ENCODE measurements at regions not wholly inside any gene's neighbourhood (a gene's known extent, or its start where the extent isn't known, plus 50 kb on each side); places are given as distances from the start of the nearest gene placed in this dataset.

- POLR2A ChIA-PET (ENCODE audit: low non-redundant PET), result no interaction called here
Observed at GRCh38 chrX:69243276-69243675, 78.0 kb upstream of the PJA1 start.

GRCh38 chrX:69238887-69239231 lies 73.6 kb upstream of the PJA1 start:
- peak overlapping the region; percentile 15; the same call in 1 of the 2 replicates for H3K27ac ChIP-seq
- POLR2A ChIA-PET (ENCODE audit: low non-redundant PET), result no interaction called here
- TF ChIP-seq, protein P1, sequence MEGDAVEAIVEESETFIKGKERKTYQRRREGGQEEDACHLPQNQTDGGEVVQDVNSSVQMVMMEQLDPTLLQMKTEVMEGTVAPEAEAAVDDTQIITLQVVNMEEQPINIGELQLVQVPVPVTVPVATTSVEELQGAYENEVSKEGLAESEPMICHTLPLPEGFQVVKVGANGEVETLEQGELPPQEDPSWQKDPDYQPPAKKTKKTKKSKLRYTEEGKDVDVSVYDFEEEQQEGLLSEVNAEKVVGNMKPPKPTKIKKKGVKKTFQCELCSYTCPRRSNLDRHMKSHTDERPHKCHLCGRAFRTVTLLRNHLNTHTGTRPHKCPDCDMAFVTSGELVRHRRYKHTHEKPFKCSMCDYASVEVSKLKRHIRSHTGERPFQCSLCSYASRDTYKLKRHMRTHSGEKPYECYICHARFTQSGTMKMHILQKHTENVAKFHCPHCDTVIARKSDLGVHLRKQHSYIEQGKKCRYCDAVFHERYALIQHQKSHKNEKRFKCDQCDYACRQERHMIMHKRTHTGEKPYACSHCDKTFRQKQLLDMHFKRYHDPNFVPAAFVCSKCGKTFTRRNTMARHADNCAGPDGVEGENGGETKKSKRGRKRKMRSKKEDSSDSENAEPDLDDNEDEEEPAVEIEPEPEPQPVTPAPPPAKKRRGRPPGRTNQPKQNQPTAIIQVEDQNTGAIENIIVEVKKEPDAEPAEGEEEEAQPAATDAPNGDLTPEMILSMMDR (conservative IDR thresholded peaks at IDR 0.05; ENCODE audit: low read depth), result no peak
- no peak for DNase-seq (ENCODE audit: low spot score)
- CTCF ChIA-PET, result no interaction called here

More at GRCh38 chrX:69243276-69243675, 78.0 kb upstream of the PJA1 start:
- no peak for DNase-seq (ENCODE audit: low spot score)
- CTCF ChIA-PET, result no interaction called here
- TF ChIP-seq, protein P1 (conservative IDR thresholded peaks at IDR 0.05; ENCODE audit: low read depth), result no peak
- H3K27ac ChIP-seq, result no peak overlapping the region

GRCh38 chrX:69238114-69238886 lies 73.0 kb upstream of the PJA1 start:
- ChIA-PET POLR2A (ENCODE audit: low non-redundant PET) (no interaction called here), CTCF (no interaction called here)

GRCh38 chrX:69237236-69237635 lies 72.0 kb upstream of the PJA1 start:
- CTCF ChIA-PET, result no interaction called here
- POLR2A ChIA-PET (ENCODE audit: low non-redundant PET), result no interaction called here

More at GRCh38 chrX:69238114-69238886, 73.0 kb upstream of the PJA1 start:
- DNase-seq (ENCODE audit: low spot score), result no peak
- peak overlapping the region; percentile 15; the same call in 1 of the 2 replicates for H3K27ac ChIP-seq
- TF ChIP-seq, protein P1 (conservative IDR thresholded peaks at IDR 0.05; ENCODE audit: low read depth), result no peak

DNA sequence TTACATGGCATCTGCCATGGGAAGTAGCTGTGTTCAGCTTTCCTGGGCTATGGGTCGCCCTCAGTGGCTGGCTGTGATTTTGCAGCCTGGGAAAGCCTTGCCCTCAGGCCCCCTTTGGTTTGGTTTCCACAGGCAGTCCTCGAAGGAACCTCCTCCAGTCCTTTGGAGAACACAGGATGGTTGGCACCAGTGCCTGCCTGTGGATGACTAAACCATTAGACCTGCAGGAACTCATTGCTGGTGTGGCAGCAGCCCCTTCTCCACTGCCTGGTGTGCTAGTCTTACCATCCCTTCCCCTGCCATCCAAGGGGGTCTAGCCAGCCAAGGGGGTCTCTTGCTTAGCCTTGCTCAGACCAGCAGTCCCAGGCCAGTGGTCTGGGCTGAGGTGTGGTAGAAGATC lies 71.4 kb upstream of the PJA1 start:
- CTCF ChIA-PET, result no interaction called here
- no peak for DNase-seq (ENCODE audit: low spot score)
- POLR2A ChIA-PET (ENCODE audit: low non-redundant PET), result no interaction called here
- TF ChIP-seq, protein P1 (conservative IDR thresholded peaks at IDR 0.05; ENCODE audit: low read depth), result no peak
- H3K27ac ChIP-seq, result no peak overlapping the region

More at GRCh38 chrX:69237236-69237635, 72.0 kb upstream of the PJA1 start:
- no peak overlapping the region for H3K27ac ChIP-seq
- no peak for DNase-seq (ENCODE audit: low spot score)
- TF ChIP-seq, protein P1 (conservative IDR thresholded peaks at IDR 0.05; ENCODE audit: low read depth), result no peak

GRCh38 chrX:69234624-69235023 lies 69.4 kb upstream of the PJA1 start:
- DNase-seq (ENCODE audit: low spot score), result no peak
- no peak overlapping the region for H3K27ac ChIP-seq
- ChIA-PET POLR2A (ENCODE audit: low non-redundant PET) (no interaction called here), CTCF (no interaction called here)
- TF ChIP-seq, protein P1 (conservative IDR thresholded peaks at IDR 0.05; ENCODE audit: low read depth), result no peak
